ENCODE measurements at regions not wholly inside any gene's neighbourhood (a gene's known extent, or its start where the extent isn't known, plus 50 kb on each side); places are given as distances from the start of the nearest gene placed in this dataset.

- TF ChIP-seq CTCF (IDR thresholded peaks at IDR 0.05), result no peak
- WGBS, 3 donors, result 0% methylated on average over 1 of the region's 1 CpG
- DNase-seq (no peak), ATAC-seq (no peak)
- Histone ChIP-seq H3K4me1 (no peaks in the 10 kb centered on the region), H3K27ac (no peak overlapping the region), H3K9me3 (no peaks in the 10 kb centered on the region), H3K4me3 (no peak overlapping the region), H3K27me3 (ENCODE audit: insufficient read depth in 3 of 3, low read length in 2 of 3) (no peaks in the 10 kb centered on the region), H3K36me3 (ENCODE audit: insufficient read depth in 1 of 2, low read depth in 1 of 2) (no peaks in the 10 kb centered on the region)
- intact Hi-C loops (cut with DNase I), result no loop called here
Measured at GRCh38 chr3:107256963-107257362, 120.3 kb upstream of the CCDC54 start.

- WGBS, 3 donors, result 82 to 92% (median 90%) methylated on average over 1 of the region's 1 CpG
- Histone ChIP-seq H3K27me3 (ENCODE audit: insufficient read depth in 3 of 3, low read length in 2 of 3) (no peaks in the 10 kb centered on the region), H3K4me1 (no peaks in the 10 kb centered on the region), H3K4me3 (no peak overlapping the region), H3K36me3 (ENCODE audit: insufficient read depth in 1 of 2, low read depth in 1 of 2) (no peaks in the 10 kb centered on the region), H3K27ac (no peak overlapping the region), H3K9me3 (no peaks in the 10 kb centered on the region)
- ATAC-seq, result no peak
- no peak for DNase-seq
- intact Hi-C loops (cut with DNase I), result no loop called here
- no peak for TF ChIP-seq CTCF (IDR thresholded peaks at IDR 0.05)
Measured at GRCh38 chr3:107258300-107258699, 118.9 kb upstream of the CCDC54 start.

- no peak for TF ChIP-seq CTCF (IDR thresholded peaks at IDR 0.05)
- no peaks in the 10 kb centered on the region for H3K4me1 ChIP-seq
- no peaks in the 10 kb centered on the region for H3K9me3 ChIP-seq
- DNase-seq (no peak), ATAC-seq (no peak)
- no peak overlapping the region for H3K4me3 ChIP-seq
- intact Hi-C loops (cut with DNase I), result no loop called here
- H3K27ac ChIP-seq, result no peak overlapping the region
- WGBS, 3 donors, result 86 to 92% (median 91%) methylated on average over 1 of the region's 1 CpG
- H3K27me3 ChIP-seq (ENCODE audit: insufficient read depth in 3 of 3, low read length in 2 of 3), result no peaks in the 10 kb centered on the region
- H3K36me3 ChIP-seq (ENCODE audit: insufficient read depth in 1 of 2, low read depth in 1 of 2), result no peaks in the 10 kb centered on the region
Measured at GRCh38 chr3:107260207-107260606, 117.0 kb upstream of the CCDC54 start.

GRCh38 chr3:107263269-107264021 is 113.8 kb upstream of the CCDC54 start:
- 33 to 53% (median 34%) methylated on average over 9 of the region's 9 CpGs for WGBS, 3 donors
- intact Hi-C loops (cut with DNase I), result no loop called here

More at GRCh38 chr3:107263269-107264021, 113.8 kb upstream of the CCDC54 start:
- Histone ChIP-seq H3K4me3 (peak overlapping the region; percentile 33), H3K4me1 (no peaks in the 10 kb centered on the region), H3K27ac (no peak overlapping the region), H3K36me3 (ENCODE audit: insufficient read depth in 1 of 2, low read depth in 1 of 2) (no peaks in the 10 kb centered on the region), H3K9me3 (no peaks in the 10 kb centered on the region), H3K27me3 (ENCODE audit: insufficient read depth in 3 of 3, low read length in 2 of 3) (no peaks in the 10 kb centered on the region)
- DNase-seq (no peak), ATAC-seq (no peak)
- no peak for TF ChIP-seq CTCF (IDR thresholded peaks at IDR 0.05)
